NCI-H2227 treated with DMSO at 0.1 percent for 48 hours (cell line): ENCODE measurements at regions not wholly inside any gene's neighbourhood (a gene's known extent, or its start where the extent isn't known, plus 50 kb on each side); places are given as distances from the start of the nearest gene placed in this dataset.
"Not testable (repeated sequence)": the region's sequence is repeated elsewhere in the genome, so short reads cannot be mapped to it uniquely, and the experiment has no call there.

Experiments
- DNase-seq: peaks from one replicate; lab custom pipeline; 2025; lab: John Stamatoyannopoulos, UW

GRCh38 chr11:37322333-37323194 is 724.5 kb upstream of the RAG2 start:
- DNase-seq, result no peak

DNA sequence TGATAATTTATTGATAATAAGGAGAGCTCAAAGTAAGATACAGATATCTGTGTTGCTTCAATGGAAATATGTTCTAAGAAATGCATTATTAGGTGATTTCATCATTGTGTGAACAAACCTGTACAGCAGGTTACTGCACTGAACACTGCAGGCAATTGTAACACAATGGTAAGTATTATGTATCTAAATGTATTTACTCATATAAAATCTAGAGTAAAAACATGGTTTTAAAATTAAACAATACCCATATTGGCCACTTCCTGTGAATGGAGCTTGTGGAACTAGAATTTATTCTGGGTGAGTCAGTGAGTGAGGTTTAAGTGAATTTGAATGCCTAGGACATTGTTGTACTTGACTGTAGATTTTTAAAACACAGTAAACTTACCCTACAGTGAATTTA is 722.9 kb upstream of the RAG2 start:
- DNase-seq, result no peak

GRCh38 chr11:37317803-37318202 is 719.8 kb upstream of the RAG2 start:
- no peak for DNase-seq

DNA sequence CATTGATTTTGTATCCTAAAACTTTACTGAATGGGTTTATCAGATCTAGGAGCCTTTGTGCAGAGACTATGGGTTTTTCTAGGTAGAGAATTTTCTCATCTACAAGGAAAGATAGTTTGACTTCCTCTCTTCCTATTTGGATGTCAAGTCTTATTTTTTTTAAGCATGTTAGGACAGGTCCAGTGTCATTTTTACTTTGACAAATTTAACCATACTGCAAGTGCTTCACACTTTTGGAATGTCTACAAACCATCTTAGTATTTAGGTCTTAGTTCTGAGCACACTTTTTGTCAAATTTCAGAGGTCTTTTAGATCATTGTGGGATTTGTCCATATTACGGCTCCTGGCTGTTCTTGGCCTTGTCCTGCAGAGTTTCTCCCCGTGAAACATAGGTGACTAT is 715.2 kb upstream of the RAG2 start:
- DNase-seq, result no peak

DNA sequence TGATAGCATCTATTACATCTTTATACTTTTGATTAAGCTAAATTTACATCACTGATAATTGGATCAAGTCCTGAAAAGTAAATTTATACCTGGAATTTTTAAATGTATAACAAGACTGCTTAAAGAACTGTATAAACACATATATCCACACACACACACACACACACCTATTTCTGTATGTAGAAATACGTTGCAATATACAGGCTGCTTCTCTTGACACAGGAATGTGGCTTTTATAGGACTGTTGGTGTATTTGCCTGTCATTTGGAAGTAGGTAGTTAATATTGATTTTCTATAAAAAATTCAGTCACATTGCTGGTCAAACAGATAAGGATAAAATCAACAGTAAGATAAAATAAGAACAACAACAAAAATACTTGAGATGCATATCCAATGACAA is 708.5 kb upstream of the RAG2 start:
- no peak for DNase-seq

DNA sequence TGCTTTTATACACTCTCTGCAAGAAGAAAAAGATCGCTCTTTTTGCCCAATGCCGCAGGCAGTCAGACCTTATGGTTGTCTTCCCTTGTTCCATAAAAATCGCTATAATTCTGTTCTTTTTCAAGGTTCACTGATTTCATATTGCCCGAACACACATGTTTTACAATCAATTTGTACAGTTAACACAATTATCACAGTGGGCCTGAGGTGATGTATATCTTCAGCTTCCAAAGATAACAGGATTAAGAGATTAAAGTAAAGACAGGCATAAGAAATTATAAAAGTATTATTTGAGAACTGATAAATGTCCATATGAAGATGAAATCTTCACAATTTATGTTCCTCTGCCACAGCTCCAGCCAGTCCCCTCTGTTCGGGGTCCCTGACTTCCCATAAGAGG is 703.4 kb upstream of the RAG2 start:
- DNase-seq, result not testable (repeated sequence)

- no peak for DNase-seq
Measured at GRCh38 chr11:37298173-37298572, 700.1 kb upstream of the RAG2 start.

GRCh38 chr11:37286890-37287289 is 688.9 kb upstream of the RAG2 start:
- DNase-seq, result no peak

DNA sequence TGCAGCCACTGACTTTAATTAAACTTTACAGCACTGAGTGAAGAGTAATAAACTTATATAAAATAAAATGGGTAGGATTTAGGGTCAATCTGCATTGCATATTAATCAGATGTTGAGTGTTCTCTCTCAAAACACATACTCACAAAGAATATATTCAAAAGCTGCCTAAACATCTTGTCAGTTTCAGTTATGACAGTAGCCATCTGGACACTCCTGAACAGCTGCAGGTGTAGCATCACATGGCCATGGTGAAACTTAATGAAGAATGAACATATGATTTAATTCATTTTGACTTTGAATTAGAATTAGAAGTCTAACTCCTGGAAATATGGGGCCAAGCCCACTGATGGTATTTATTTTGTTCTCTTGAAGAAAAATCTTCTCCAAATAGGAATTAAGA is 684.3 kb upstream of the RAG2 start:
- DNase-seq, result no peak

DNA sequence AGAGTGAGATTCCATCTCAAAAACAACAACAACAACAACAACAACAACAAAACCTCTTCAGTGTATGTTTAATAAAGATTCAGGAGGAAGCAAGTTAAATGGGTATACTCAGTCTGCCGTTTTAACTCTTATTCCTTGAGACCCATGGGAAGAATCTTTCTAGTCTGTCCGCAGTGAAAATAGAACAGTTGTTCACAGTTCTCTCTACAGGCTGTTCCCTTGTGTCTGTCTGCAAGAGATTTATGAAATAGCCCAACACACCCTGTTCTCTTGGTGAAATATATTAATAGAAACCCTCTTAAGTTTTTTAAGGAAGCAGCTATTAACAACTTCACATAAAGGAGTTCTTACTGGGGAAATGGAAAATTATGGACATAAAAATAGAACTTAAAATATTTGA is 682.2 kb upstream of the RAG2 start:
- DNase-seq, result no peak

GRCh38 chr11:37277896-37278465 is 679.9 kb upstream of the RAG2 start:
- DNase-seq, result no peak

DNA sequence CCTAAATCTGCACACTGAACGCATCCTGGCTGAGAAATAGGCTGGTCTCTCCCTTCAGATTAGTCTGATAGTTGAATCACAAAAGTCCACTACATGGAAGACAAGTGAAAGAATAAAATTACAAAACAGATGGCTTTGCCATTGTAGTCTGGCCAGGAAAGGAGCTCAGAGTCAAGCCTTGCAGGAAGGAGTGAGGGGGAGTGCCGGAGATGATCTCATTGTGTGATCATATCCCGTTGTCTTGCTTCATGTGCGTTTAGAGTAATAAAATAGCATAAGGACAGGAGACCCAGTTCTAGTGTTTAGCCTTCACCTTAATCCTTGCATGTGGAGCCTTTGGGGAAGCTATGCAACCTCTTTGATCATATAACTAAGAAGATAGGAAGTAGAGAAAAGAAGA is 666.7 kb upstream of the RAG2 start:
- DNase-seq, result no peak

DNA sequence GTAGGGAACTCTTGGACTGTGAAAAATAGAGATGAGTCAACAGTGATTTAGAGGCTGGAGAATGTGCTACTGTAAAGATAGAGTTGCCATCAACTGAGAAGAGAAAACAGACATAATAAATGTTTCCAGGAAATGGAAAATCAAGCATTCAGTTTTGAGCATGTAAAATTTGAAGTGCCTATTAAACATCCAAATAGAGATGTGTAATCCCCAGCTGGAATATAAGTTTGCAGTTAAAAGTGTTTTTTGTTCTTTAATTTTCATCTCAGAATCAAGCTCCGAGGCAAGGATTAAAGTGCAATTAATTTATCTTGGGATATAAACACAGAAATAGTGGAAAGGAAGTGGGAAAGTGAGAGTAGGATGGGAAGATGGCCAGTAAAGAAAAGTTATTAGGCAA is 666.0 kb upstream of the RAG2 start:
- DNase-seq, result no peak

- DNase-seq, result not testable (repeated sequence)
Measured at GRCh38 chr11:37263467-37263866, 665.4 kb upstream of the RAG2 start.

- DNase-seq, result no peak
Measured at GRCh38 chr11:37259734-37260133, 661.7 kb upstream of the RAG2 start.

- DNase-seq, result no peak
Measured at GRCh38 chr11:37248145-37248544, 650.1 kb upstream of the RAG2 start.

- DNase-seq, result not testable (repeated sequence)
Measured at GRCh38 chr11:37246092-37246491, 648.1 kb upstream of the RAG2 start.

- no peak for DNase-seq
Measured at GRCh38 chr11:37230865-37231264, 632.8 kb upstream of the RAG2 start.

DNA sequence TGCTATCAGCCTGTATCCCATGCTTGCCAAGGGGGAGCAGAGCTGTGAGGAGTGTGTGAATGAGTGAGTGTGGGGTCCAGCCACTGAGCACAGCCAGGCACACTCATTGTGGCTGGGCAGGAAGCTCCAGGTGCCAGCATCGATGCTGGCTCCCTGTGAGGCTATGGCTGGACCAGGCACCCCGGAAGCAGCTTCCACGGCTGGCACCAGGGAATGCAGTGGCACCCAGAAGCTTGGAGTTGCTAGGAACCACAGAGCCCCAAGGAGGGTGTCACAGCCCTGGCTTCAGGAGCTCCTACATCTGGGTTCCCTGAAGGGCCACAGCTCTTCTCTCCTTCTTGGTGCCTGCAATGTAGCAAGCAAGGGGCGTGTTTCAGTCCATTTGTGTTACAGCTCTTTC is 625.9 kb upstream of the RAG2 start:
- DNase-seq, result no peak

DNA sequence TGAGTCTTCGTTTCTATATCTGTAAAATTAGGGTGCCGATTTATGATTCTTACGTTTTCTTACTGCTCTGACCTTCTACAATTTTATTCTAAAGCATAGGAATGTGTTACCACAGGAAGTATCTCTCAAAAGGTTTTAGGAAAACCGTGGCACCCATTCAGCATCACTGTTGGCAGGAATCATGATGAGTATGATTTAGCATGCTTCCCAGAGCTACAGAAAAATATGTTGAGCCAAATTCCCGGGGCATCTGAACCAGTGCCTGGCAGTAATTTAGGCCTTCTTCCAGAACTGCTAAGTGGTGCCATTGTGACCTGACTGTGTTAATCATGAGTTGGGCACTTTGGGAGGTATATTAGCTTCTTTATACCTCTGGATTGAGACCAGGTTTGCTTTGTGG is 605.0 kb upstream of the RAG2 start:
- DNase-seq, result no peak

DNA sequence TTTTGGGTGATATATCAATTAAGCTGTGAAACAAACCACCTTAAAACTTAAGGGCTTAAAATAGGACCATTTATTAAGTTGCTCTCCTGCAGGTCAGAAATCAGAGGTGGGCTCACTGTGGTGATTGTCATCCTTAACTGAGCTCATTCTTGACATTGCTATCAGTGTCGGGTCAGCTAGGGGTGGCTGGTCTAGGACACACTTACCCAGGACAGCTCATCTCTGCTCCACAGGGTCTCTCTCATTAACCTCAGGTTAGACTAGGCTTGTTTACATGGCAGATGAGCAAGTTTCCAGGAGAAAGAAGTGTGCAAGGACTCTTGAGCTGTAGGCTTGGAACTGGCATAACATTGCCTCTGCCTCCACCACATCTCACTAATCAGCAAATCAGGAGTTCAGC is 601.0 kb upstream of the RAG2 start:
- DNase-seq, result no peak

- DNase-seq, result no peak
Measured at GRCh38 chr11:37184326-37184725, 586.3 kb upstream of the RAG2 start.

DNA sequence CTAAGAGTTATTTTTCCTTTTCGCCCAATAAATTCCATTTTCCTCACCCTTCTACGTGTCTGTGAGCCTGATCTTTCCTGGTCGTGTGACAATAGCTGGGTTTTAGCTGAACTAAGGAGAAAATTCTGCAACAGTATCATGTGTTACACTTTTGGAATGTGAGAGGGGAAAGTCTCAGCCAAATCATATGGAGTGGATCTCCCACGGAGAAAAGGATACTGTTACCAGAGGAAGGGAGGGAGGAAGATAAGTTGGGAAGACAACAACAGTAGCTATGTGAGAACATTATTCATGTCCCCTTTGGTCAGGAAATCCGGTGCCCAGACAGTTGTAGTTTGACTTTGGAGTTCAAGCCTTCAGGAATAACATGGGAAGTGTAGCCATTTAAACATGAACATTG is 584.0 kb upstream of the RAG2 start:
- DNase-seq, result no peak

DNA sequence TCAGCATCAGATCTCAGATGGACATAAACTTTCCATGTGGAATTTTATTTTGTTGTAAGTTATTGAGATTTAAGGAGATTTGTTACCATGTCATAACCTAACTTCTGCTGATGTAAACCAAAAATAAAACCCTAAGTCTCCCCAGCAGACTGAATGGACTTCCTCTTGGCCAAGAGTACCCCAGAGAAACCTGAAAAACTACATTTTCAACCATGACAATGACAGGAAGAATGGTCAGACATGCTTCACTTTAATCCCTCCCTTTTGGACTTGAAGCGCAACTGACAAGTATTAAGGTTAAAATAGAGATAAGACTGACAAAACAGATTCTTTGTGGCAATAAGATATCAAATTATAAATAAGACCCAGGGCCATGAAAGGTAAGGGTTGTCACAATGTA is 579.7 kb upstream of the RAG2 start:
- DNase-seq, result no peak
